CD4-positive, alpha-beta T cell treated with Interleukin-1 beta for 1 hour (primary cell): ENCODE measurements at regions not wholly inside any gene's neighbourhood (a gene's known extent, or its start where the extent isn't known, plus 50 kb on each side); places are given as distances from the start of the nearest gene placed in this dataset.

ENCODE experiments used
- DNase-seq, 2 donors: peaks; one replicate each; pipeline ENCODE4 v3.0.0-alpha.2; 2020 to 2022

- no peak for DNase-seq
These were observed 271.9 kb upstream of the TMEM161B start for GRCh38 chr5:88540471-88541115.

GRCh38 chr5:88539693-88540365 is 271.2 kb upstream of the TMEM161B start:
- no peak for DNase-seq

GRCh38 chr5:88539026-88539425 is 270.4 kb upstream of the TMEM161B start:
- no peak for DNase-seq

- DNase-seq, result no peak
These were observed 267.5 kb upstream of the TMEM161B start for GRCh38 chr5:88536146-88536545.

- no peak for DNase-seq
These were observed 256.3 kb upstream of the TMEM161B start for GRCh38 chr5:88524941-88525340.

- no peak for DNase-seq
These were observed 250.4 kb upstream of the TMEM161B start for GRCh38 chr5:88519066-88519465.

- DNase-seq, result no peak
These were observed 249.7 kb upstream of the TMEM161B start for GRCh38 chr5:88518131-88519016.

GRCh38 chr5:88515881-88516819 is 247.5 kb upstream of the TMEM161B start:
- no peak for DNase-seq

GRCh38 chr5:88515068-88515467 is 246.4 kb upstream of the TMEM161B start:
- DNase-seq, result no peak

- DNase-seq, result no peak
These were observed 240.8 kb upstream of the TMEM161B start for GRCh38 chr5:88509403-88509802.

- no peak for DNase-seq
These were observed 238.6 kb upstream of the TMEM161B start for GRCh38 chr5:88507261-88507660.

- no peak for DNase-seq
These were observed 234.8 kb upstream of the TMEM161B start for GRCh38 chr5:88503406-88503805.

- no peak for DNase-seq
These were observed 234.3 kb upstream of the TMEM161B start for GRCh38 chr5:88503041-88503345.

- DNase-seq, result peak in 1 of 2 donors; percentile 28
These were observed 233.8 kb upstream of the TMEM161B start for GRCh38 chr5:88502179-88503040.

- no peak for DNase-seq
These were observed 227.2 kb upstream of the TMEM161B start for GRCh38 chr5:88495810-88496209.

GRCh38 chr5:88490874-88491273 is 222.2 kb upstream of the TMEM161B start:
- DNase-seq, result no peak

GRCh38 chr5:88489364-88489763 is 220.7 kb upstream of the TMEM161B start:
- no peak for DNase-seq

- DNase-seq, result no peak
These were observed 219.9 kb upstream of the TMEM161B start for GRCh38 chr5:88488561-88488960.

GRCh38 chr5:88488130-88488529 is 219.5 kb upstream of the TMEM161B start:
- no peak for DNase-seq

- DNase-seq, result no peak
These were observed 218.4 kb upstream of the TMEM161B start for GRCh38 chr5:88487066-88487465.

GRCh38 chr5:88486431-88486830 is 217.8 kb upstream of the TMEM161B start:
- no peak for DNase-seq

- DNase-seq, result no peak
These were observed 216.9 kb upstream of the TMEM161B start for GRCh38 chr5:88485531-88485930.
